Smooth muscle cell (in vitro differentiated cells): ENCODE measurements at regions not wholly inside any gene's neighbourhood (a gene's known extent, or its start where the extent isn't known, plus 50 kb on each side); places are given as distances from the start of the nearest gene placed in this dataset.

Experiments
- DNase-seq: peaks from one replicate; lab custom pipeline; 2025; ENCODE audit not compliant: unreplicated experiment; lab: John Stamatoyannopoulos, UW
- H2AFZ ChIP-seq: fragments of 200-600 bp; sonication (generic); 2 replicates; pipeline ENCODE4 v1.6.0; 2016; ENCODE audit warnings: antibody characterized with exemption, low read depth, mild to moderate bottlenecking
- H3F3A ChIP-seq: fragments of 200-600 bp; sonication (generic); 2 replicates; pipeline ENCODE4 v1.6.0; 2017; ENCODE audit warnings: antibody characterized with exemption, low read depth
- H3K27ac ChIP-seq: fragments of 200-600 bp; sonication (generic); 2 replicates; pipeline ENCODE4 v1.5.1; 2016; ENCODE audit warnings: low read depth, mild to moderate bottlenecking
- H3K27me3 ChIP-seq: fragments of 200-600 bp; sonication (generic); 2 replicates; pipeline ENCODE4 v1.6.1; 2016; ENCODE audit warnings: low read depth, mild to moderate bottlenecking
- H3K36me3 ChIP-seq: fragments of 200-600 bp; sonication (generic); 2 replicates; pipeline ENCODE4 v1.5.1; 2016; ENCODE audit warnings: low read depth
- H3K4me1 ChIP-seq: fragments of 200-600 bp; sonication (generic); 2 replicates; pipeline ENCODE4 v1.5.1; 2016; ENCODE audit warnings: low read depth
- H3K4me2 ChIP-seq: fragments of 200-600 bp; sonication (generic); 2 replicates; pipeline ENCODE4 v1.6.0; 2016; ENCODE audit warnings: mild to moderate bottlenecking
- H3K4me3 ChIP-seq: fragments of 200-600 bp; sonication (generic); 2 replicates; pipeline ENCODE4 v1.5.1; 2016; ENCODE audit warnings: mild to moderate bottlenecking
- H3K79me2 ChIP-seq: fragments of 200-600 bp; sonication (generic); 2 replicates; pipeline ENCODE4 v1.6.0; 2016; ENCODE audit warnings: low read depth, mild to moderate bottlenecking
- H3K9ac ChIP-seq: fragments of 200-600 bp; sonication (generic); 2 replicates; pipeline ENCODE4 v1.6.0; 2016; ENCODE audit warnings: low read depth
- H3K9me3 ChIP-seq: fragments of 200-600 bp; sonication (generic); replicated peaks from 2 replicates; pipeline ENCODE4 v1.5.1; 2016; ENCODE audit warnings: low read depth
- H4K20me1 ChIP-seq: fragments of 200-600 bp; sonication (generic); 2 replicates; pipeline ENCODE4 v1.6.0; 2016; ENCODE audit warnings: low read depth
- CTCF ChIP-seq: fragments of 200-600 bp; sonication (generic); IDR thresholded peaks from 2 replicates; pipeline ENCODE4 v1.5.1; 2017; ENCODE audit warnings: borderline replicate concordance, mild to moderate bottlenecking, antibody characterized with exemption; ENCODE audit not compliant: insufficient read depth, poor library complexity, severe bottlenecking
- WGBS: methylation state at CpG from one replicate; pipeline ENCODE4 v1.1.7; 2016; ENCODE audit warnings: low lambda C conversion rate; 5-methylcytosine and 5-hydroxymethylcytosine counted together

- Histone ChIP-seq H3K9ac (no peak overlapping the region), H3K27ac (no peak overlapping the region), H4K20me1 (no peaks in the 10 kb centered on the region), H3K4me2 (no peak overlapping the region), H3K27me3 (no peaks in the 10 kb centered on the region), H3K4me3 (no peak overlapping the region), H3K79me2 (no peaks in the 10 kb centered on the region), H3F3A (no peaks in the 10 kb centered on the region), H3K4me1 (peaks cover 8% of the 10 kb centered on the region), H3K9me3 (no peaks in the 10 kb centered on the region), H3K36me3 (no peaks in the 10 kb centered on the region), H2AFZ (no peak overlapping the region)
- DNase-seq, result no peak
- WGBS, result 93% methylated on average over 4 of the region's 4 CpGs
- TF ChIP-seq CTCF, result no peak
These were observed 177.9 kb upstream of the TUT7 start for GRCh38 chr9:86531971-86532640.

GRCh38 chr9:86531273-86531970, 177.2 kb upstream of the TUT7 start:
- 64% methylated on average over 6 of the region's 6 CpGs for WGBS
- no peak overlapping the region for H2AFZ ChIP-seq
- no peak for DNase-seq

GRCh38 chr9:86529496-86530275, 175.5 kb upstream of the TUT7 start:
- Histone ChIP-seq H3K27me3 (no peaks in the 10 kb centered on the region), H3K4me2 (peak overlapping the region; percentile 14), H3K4me3 (no peak overlapping the region), H3K27ac (peak overlapping the region; percentile 65), H3F3A (no peaks in the 10 kb centered on the region), H3K9me3 (no peaks in the 10 kb centered on the region), H3K9ac (no peak overlapping the region), H3K36me3 (no peaks in the 10 kb centered on the region), H4K20me1 (no peaks in the 10 kb centered on the region), H3K79me2 (no peaks in the 10 kb centered on the region), H3K4me1 (peaks cover 11% of the 10 kb centered on the region), H2AFZ (no peak overlapping the region)
- DNase-seq, result no peak
- TF ChIP-seq CTCF, result no peak
- 66% methylated on average over 4 of the region's 4 CpGs for WGBS

More at GRCh38 chr9:86531273-86531970, 177.2 kb upstream of the TUT7 start:
- H3K27ac ChIP-seq, result peak overlapping the region; percentile 22
- no peaks in the 10 kb centered on the region for H3K79me2 ChIP-seq
- no peaks in the 10 kb centered on the region for H3F3A ChIP-seq
- H3K9me3 ChIP-seq, result no peaks in the 10 kb centered on the region
- H3K27me3 ChIP-seq, result no peaks in the 10 kb centered on the region
- H3K36me3 ChIP-seq, result no peaks in the 10 kb centered on the region
- no peak overlapping the region for H3K4me2 ChIP-seq
- H3K9ac ChIP-seq, result no peak overlapping the region
- H3K4me3 ChIP-seq, result no peak overlapping the region
- no peak for TF ChIP-seq CTCF
- H3K4me1 ChIP-seq, result peaks cover 8% of the 10 kb centered on the region
- no peaks in the 10 kb centered on the region for H4K20me1 ChIP-seq
